ENCODE measurements at regions not wholly inside any gene's neighbourhood (a gene's known extent, or its start where the extent isn't known, plus 50 kb on each side); places are given as distances from the start of the nearest gene placed in this dataset.

DNA sequence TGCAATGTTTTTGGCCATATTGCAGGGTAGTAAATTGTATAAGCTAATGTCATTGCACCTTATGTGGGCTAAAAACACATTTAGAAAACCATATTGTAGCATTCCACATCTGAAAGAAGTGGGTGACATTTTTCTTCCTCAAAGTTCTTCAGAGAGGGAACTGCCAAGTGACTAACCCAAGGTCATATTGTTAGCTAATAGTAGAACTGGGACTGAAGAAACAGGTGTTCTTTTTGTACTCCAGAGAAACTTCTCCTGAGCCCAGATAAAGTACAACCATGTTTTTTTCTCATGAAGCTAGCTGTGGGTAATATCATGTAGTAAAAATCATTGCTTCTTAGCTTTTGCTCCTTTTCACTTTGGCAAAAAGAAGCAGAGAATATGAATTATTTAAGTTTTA, 333.0 kb downstream of the NSUN3 start:
- H3K4me3 ChIP-seq (ENCODE audit: control extremely low read depth in 1 of 5, extremely low read depth in 1 of 5, insufficient read depth in 1 of 5, low read depth in 2 of 5, low read length in 4 of 5), result no peak overlapping the region
- TF ChIP-seq EZH2 (IDR thresholded peaks at IDR 0.05; ENCODE audit: borderline replicate concordance, insufficient read depth, low read depth, low read length, poor library complexity, severe bottlenecking), result no peak
- TF ChIP-seq, protein P1, sequence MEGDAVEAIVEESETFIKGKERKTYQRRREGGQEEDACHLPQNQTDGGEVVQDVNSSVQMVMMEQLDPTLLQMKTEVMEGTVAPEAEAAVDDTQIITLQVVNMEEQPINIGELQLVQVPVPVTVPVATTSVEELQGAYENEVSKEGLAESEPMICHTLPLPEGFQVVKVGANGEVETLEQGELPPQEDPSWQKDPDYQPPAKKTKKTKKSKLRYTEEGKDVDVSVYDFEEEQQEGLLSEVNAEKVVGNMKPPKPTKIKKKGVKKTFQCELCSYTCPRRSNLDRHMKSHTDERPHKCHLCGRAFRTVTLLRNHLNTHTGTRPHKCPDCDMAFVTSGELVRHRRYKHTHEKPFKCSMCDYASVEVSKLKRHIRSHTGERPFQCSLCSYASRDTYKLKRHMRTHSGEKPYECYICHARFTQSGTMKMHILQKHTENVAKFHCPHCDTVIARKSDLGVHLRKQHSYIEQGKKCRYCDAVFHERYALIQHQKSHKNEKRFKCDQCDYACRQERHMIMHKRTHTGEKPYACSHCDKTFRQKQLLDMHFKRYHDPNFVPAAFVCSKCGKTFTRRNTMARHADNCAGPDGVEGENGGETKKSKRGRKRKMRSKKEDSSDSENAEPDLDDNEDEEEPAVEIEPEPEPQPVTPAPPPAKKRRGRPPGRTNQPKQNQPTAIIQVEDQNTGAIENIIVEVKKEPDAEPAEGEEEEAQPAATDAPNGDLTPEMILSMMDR (IDR thresholded peaks at IDR 0.05), result no peak
- no peaks in the 10 kb centered on the region for H3K9me3 ChIP-seq (ENCODE audit: control extremely low read depth in 1 of 3, control insufficient read depth in 2 of 3, insufficient read depth in 1 of 3, low read length in 2 of 3)
- H3K27me3 ChIP-seq (replicated peaks in 1 of 4; ENCODE audit: control extremely low read depth in 1 of 4, control insufficient read depth in 3 of 4, insufficient read depth in 4 of 4, low read length in 3 of 4), result no peaks in the 10 kb centered on the region
- no peak overlapping the region for H3K27ac ChIP-seq (ENCODE audit: low read length in 2 of 2)
- H2AFZ ChIP-seq (ENCODE audit: insufficient read depth, low read depth, low read length, poor library complexity, severe bottlenecking), result no peak overlapping the region
- Mint-ChIP-seq H3K27me3 (no peaks in the 10 kb centered on the region), H3K9me3 (ENCODE audit: insufficient read depth) (no peaks in the 10 kb centered on the region), H3K4me3 (no peak overlapping the region), H3K27ac (no peak overlapping the region), H3K4me1 (no peaks in the 10 kb centered on the region)
- ChIA-PET CTCF (no interaction called here), POLR2A (no interaction called here)
- no peak overlapping the region for H3K4me2 ChIP-seq (replicated peaks; ENCODE audit: low read depth, low read length, poor library complexity, severe bottlenecking)
- H3K9ac ChIP-seq (ENCODE audit: low read length), result no peak overlapping the region
- H3K36me3 ChIP-seq (replicated peaks in 1 of 2; ENCODE audit: control extremely low read depth in 1 of 2, control insufficient read depth in 1 of 2, extremely low read depth in 1 of 2, insufficient read depth in 2 of 2, low read length in 1 of 2), result no peaks in the 10 kb centered on the region
- no peaks in the 10 kb centered on the region for H3K79me2 ChIP-seq (ENCODE audit: control insufficient read depth, insufficient read depth, low read length)
- intact Hi-C loops (cut with micrococcal nuclease), result no loop called here
- ATAC-seq (ENCODE audit: low read depth) (no peak), DNase-seq (no peak)
- H4K20me1 ChIP-seq (ENCODE audit: control insufficient read depth, insufficient read depth, low read length, poor library complexity, severe bottlenecking), result no peaks in the 10 kb centered on the region
- no peaks in the 10 kb centered on the region for H3K4me1 ChIP-seq (ENCODE audit: control insufficient read depth in 2 of 2, insufficient read depth in 2 of 2, low read length in 2 of 2)

DNA sequence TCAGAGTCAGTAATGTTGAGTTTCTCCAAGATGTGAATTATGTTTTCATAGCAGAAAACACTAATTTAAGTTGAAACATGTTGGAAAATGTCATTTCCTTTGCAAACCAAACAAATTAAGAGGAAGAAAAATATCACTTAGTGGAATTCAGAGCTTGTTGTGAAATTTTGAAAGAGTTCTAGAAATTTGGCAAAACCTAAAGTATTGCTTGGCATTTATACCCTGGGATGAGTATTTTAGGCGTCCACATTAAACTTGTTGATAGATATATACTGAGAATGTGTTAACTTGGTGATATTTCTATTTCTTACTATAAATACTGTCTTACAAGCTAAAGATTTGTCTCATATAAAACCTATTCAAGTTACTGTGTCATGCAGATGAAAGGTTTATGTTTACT, 335.2 kb downstream of the NSUN3 start:
- TF ChIP-seq EZH2 (IDR thresholded peaks at IDR 0.05; ENCODE audit: borderline replicate concordance, insufficient read depth, low read depth, low read length, poor library complexity, severe bottlenecking), result no peak
- TF ChIP-seq, protein P1 (IDR thresholded peaks at IDR 0.05), result no peak
- Histone ChIP-seq H2AFZ (ENCODE audit: insufficient read depth, low read depth, low read length, poor library complexity, severe bottlenecking) (no peak overlapping the region), H3K9me3 (ENCODE audit: control extremely low read depth in 1 of 3, control insufficient read depth in 2 of 3, insufficient read depth in 1 of 3, low read length in 2 of 3) (no peaks in the 10 kb centered on the region), H4K20me1 (ENCODE audit: control insufficient read depth, insufficient read depth, low read length, poor library complexity, severe bottlenecking) (no peaks in the 10 kb centered on the region), H3K79me2 (ENCODE audit: control insufficient read depth, insufficient read depth, low read length) (no peaks in the 10 kb centered on the region), H3K36me3 (replicated peaks in 1 of 2; ENCODE audit: control extremely low read depth in 1 of 2, control insufficient read depth in 1 of 2, extremely low read depth in 1 of 2, insufficient read depth in 2 of 2, low read length in 1 of 2) (no peaks in the 10 kb centered on the region), H3K4me1 (ENCODE audit: control insufficient read depth in 2 of 2, insufficient read depth in 2 of 2, low read length in 2 of 2) (no peaks in the 10 kb centered on the region), H3K9ac (ENCODE audit: low read length) (no peak overlapping the region), H3K4me2 (replicated peaks; ENCODE audit: low read depth, low read length, poor library complexity, severe bottlenecking) (no peak overlapping the region), H3K4me3 (ENCODE audit: control extremely low read depth in 1 of 5, extremely low read depth in 1 of 5, insufficient read depth in 1 of 5, low read depth in 2 of 5, low read length in 4 of 5) (no peak overlapping the region), H3K27ac (ENCODE audit: low read length in 2 of 2) (no peak overlapping the region), H3K27me3 (replicated peaks in 1 of 4; ENCODE audit: control extremely low read depth in 1 of 4, control insufficient read depth in 3 of 4, insufficient read depth in 4 of 4, low read length in 3 of 4) (no peaks in the 10 kb centered on the region)
- Mint-ChIP-seq H3K9me3 (ENCODE audit: insufficient read depth) (no peaks in the 10 kb centered on the region), H3K4me3 (no peak overlapping the region), H3K4me1 (no peaks in the 10 kb centered on the region), H3K27ac (no peak overlapping the region), H3K27me3 (no peaks in the 10 kb centered on the region)
- intact Hi-C loops (cut with micrococcal nuclease), result no loop called here
- ChIA-PET POLR2A (no interaction called here), CTCF (no interaction called here)
- ATAC-seq (ENCODE audit: low read depth), result no peak
- no CpG with 5 or more reads among the region's 1 CpG for WGBS (ENCODE audit: insufficient coverage)
- DNase-seq, result no peak

Measured in B cell (primary cell).